22Rv1 (cell line): ENCODE measurements at regions not wholly inside any gene's neighbourhood (a gene's known extent, or its start where the extent isn't known, plus 50 kb on each side); places are given as distances from the start of the nearest gene placed in this dataset.

Experiments used
- H3K27ac ChIP-seq: fragments of 450-650 bp; 2 replicates; pipeline ENCODE4 v1.5.1; 2017
- CTCF ChIP-seq: fragments of 450-650 bp; IDR thresholded peaks from 2 replicates; pipeline ENCODE4 v1.5.1; 2017; ENCODE audit warnings: mild to moderate bottlenecking
- ZFX ChIP-seq: fragments of 450-650 bp; IDR thresholded peaks from 2 replicates; pipeline ENCODE4 v1.6.1; 2017; ENCODE audit warnings: antibody characterized with exemption, borderline replicate concordance

GRCh38 chr17:33904476-33904875 lies 350.6 kb upstream of the CCL2 start:
- H3K27ac ChIP-seq = no peak overlapping the region
- TF ChIP-seq CTCF (no peak), ZFX (no peak)

GRCh38 chr17:33905338-33905800 lies 349.7 kb upstream of the CCL2 start:
- TF ChIP-seq ZFX (no peak), CTCF (no peak)
- no peak overlapping the region for H3K27ac ChIP-seq

- no peak for TF ChIP-seq CTCF
- no peak for TF ChIP-seq ZFX
- H3K27ac ChIP-seq = no peak overlapping the region
Measured at GRCh38 chr17:33908363-33909064, 346.6 kb upstream of the CCL2 start.

- no peak overlapping the region for H3K27ac ChIP-seq
- TF ChIP-seq ZFX = no peak
- no peak for TF ChIP-seq CTCF
Measured at GRCh38 chr17:33910200-33910857, 344.8 kb upstream of the CCL2 start.

GRCh38 chr17:33914125-33914524 lies 341.0 kb upstream of the CCL2 start:
- TF ChIP-seq CTCF (no peak), ZFX (no peak)
- no peak overlapping the region for H3K27ac ChIP-seq

- no peak overlapping the region for H3K27ac ChIP-seq
- TF ChIP-seq ZFX = no peak
Measured at GRCh38 chr17:33922971-33923370, 332.1 kb upstream of the CCL2 start.

- H3K27ac ChIP-seq = no peak overlapping the region
- TF ChIP-seq CTCF = no peak
- no peak for TF ChIP-seq ZFX
Measured at GRCh38 chr17:33924104-33924503, 331.0 kb upstream of the CCL2 start.
